ENCODE measurements at regions not wholly inside any gene's neighbourhood (a gene's known extent, or its start where the extent isn't known, plus 50 kb on each side); places are given as distances from the start of the nearest gene placed in this dataset.

DNA sequence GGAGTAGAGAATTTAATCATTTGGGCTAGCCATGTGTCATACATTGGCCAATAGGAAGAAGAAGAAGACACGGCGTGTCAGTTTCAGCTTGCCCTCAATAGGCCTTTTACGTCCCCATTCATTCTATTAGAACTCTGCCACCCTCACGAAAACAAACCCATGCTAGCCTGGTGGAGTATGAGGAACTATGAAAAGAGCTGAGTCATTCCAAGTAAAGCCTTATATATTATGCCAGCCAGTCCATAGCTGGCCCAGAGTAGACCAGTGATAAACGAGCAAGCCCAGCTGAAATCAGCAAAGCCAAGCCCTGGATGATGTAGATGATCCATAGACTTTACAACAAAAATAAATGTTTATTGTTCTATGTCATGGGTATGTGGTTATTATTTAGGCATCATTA is 895.1 kb downstream of the TLE1 start:
- H3K27me3 Mint-ChIP-seq (ENCODE audit: unreplicated experiment), result no peaks in the 10 kb centered on the region
- H3K4me3 Mint-ChIP-seq (ENCODE audit: unreplicated experiment), result no peak overlapping the region
- peaks cover 4% of the 10 kb centered on the region for H3K36me3 Mint-ChIP-seq (ENCODE audit: unreplicated experiment)
- TF ChIP-seq, protein P1, sequence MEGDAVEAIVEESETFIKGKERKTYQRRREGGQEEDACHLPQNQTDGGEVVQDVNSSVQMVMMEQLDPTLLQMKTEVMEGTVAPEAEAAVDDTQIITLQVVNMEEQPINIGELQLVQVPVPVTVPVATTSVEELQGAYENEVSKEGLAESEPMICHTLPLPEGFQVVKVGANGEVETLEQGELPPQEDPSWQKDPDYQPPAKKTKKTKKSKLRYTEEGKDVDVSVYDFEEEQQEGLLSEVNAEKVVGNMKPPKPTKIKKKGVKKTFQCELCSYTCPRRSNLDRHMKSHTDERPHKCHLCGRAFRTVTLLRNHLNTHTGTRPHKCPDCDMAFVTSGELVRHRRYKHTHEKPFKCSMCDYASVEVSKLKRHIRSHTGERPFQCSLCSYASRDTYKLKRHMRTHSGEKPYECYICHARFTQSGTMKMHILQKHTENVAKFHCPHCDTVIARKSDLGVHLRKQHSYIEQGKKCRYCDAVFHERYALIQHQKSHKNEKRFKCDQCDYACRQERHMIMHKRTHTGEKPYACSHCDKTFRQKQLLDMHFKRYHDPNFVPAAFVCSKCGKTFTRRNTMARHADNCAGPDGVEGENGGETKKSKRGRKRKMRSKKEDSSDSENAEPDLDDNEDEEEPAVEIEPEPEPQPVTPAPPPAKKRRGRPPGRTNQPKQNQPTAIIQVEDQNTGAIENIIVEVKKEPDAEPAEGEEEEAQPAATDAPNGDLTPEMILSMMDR (IDR thresholded peaks at IDR 0.05; ENCODE audit: partially characterized antibody, unreplicated experiment), result no peak
- no peak overlapping the region for H3K27ac Mint-ChIP-seq (ENCODE audit: unreplicated experiment)
- peaks cover 33% of the 10 kb centered on the region for H3K4me1 Mint-ChIP-seq (ENCODE audit: low read depth, unreplicated experiment)
- DNase-seq, result no peak
- no peaks in the 10 kb centered on the region for H3K9me3 Mint-ChIP-seq (ENCODE audit: unreplicated experiment)

DNA sequence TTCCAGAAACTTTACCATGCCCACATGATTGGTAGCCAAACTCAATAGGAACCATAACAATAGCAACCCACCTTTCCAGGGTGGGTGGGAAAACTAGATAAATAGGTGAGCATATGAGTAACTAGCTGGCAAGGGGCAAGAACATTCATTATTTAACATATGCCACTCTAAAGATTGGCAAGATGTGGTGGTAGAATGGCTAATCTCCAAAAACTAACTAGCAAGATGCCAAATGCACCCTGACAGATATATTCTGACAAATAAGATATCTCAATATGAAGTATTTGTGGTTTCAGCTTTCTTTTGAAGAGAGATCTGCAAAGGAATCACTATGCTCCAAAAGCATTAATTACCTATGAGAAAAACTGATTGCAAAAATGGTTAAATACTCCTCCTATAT is 895.6 kb downstream of the TLE1 start:
- Mint-ChIP-seq H3K4me3 (ENCODE audit: unreplicated experiment) (no peak overlapping the region), H3K4me1 (ENCODE audit: low read depth, unreplicated experiment) (peaks cover 32% of the 10 kb centered on the region), H3K36me3 (ENCODE audit: unreplicated experiment) (peaks cover 4% of the 10 kb centered on the region), H3K9me3 (ENCODE audit: unreplicated experiment) (no peaks in the 10 kb centered on the region), H3K27me3 (ENCODE audit: unreplicated experiment) (no peaks in the 10 kb centered on the region), H3K27ac (ENCODE audit: unreplicated experiment) (no peak overlapping the region)
- TF ChIP-seq, protein P1 (IDR thresholded peaks at IDR 0.05; ENCODE audit: partially characterized antibody, unreplicated experiment), result no peak
- DNase-seq, result no peak

DNA sequence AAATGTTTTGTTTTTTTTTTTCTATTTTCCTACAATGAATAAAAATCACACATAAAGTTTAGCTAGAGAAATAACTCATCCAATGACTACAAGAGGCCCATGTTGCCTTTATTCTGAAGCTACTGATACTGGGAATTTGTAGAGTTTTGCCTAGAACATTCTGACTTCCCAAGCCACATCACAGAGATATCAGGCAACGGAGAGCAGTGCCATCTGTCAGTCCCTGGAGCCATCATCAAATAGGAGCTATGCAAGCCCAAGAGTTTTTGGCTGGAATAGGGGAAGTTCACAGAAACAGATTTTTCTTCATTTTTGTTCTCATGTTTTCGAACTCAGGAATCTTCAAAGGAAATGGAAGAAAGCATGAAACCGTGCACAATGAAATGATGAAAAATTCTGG is 896.6 kb downstream of the TLE1 start:
- Mint-ChIP-seq H3K36me3 (ENCODE audit: unreplicated experiment) (peaks cover 4% of the 10 kb centered on the region), H3K27me3 (ENCODE audit: unreplicated experiment) (no peaks in the 10 kb centered on the region), H3K4me3 (ENCODE audit: unreplicated experiment) (no peak overlapping the region), H3K4me1 (ENCODE audit: low read depth, unreplicated experiment) (peaks cover 24% of the 10 kb centered on the region), H3K9me3 (ENCODE audit: unreplicated experiment) (no peaks in the 10 kb centered on the region), H3K27ac (ENCODE audit: unreplicated experiment) (peak overlapping the region; percentile 9)
- TF ChIP-seq, protein P1 (IDR thresholded peaks at IDR 0.05; ENCODE audit: partially characterized antibody, unreplicated experiment), result no peak
- DNase-seq, result no peak

DNA sequence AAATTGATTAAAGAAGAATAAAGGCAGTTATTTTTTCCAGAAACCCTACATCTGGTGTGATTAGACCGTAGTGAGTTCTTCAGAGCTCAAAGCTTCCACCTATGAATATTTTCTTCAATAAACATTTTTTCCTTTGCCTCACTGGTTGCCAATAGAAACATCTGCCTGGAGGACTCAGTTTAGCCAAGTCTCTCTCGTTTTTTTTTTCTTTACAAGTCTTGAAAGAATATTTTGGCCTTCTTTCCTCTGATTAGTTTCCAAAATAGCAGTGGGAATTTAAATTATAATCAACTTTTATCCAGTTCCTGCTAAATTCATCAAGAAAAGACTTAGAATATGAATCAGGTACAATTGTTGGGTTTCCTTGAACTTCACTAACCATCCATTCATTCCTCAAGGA is 897.5 kb downstream of the TLE1 start:
- no peak overlapping the region for H3K4me3 Mint-ChIP-seq (ENCODE audit: unreplicated experiment)
- H3K9me3 Mint-ChIP-seq (ENCODE audit: unreplicated experiment), result no peaks in the 10 kb centered on the region
- H3K4me1 Mint-ChIP-seq (ENCODE audit: low read depth, unreplicated experiment), result peaks cover 15% of the 10 kb centered on the region
- no peak for DNase-seq
- H3K27me3 Mint-ChIP-seq (ENCODE audit: unreplicated experiment), result no peaks in the 10 kb centered on the region
- TF ChIP-seq, protein P1 (IDR thresholded peaks at IDR 0.05; ENCODE audit: partially characterized antibody, unreplicated experiment), result no peak
- peaks cover 4% of the 10 kb centered on the region for H3K36me3 Mint-ChIP-seq (ENCODE audit: unreplicated experiment)
- no peak overlapping the region for H3K27ac Mint-ChIP-seq (ENCODE audit: unreplicated experiment)

DNA sequence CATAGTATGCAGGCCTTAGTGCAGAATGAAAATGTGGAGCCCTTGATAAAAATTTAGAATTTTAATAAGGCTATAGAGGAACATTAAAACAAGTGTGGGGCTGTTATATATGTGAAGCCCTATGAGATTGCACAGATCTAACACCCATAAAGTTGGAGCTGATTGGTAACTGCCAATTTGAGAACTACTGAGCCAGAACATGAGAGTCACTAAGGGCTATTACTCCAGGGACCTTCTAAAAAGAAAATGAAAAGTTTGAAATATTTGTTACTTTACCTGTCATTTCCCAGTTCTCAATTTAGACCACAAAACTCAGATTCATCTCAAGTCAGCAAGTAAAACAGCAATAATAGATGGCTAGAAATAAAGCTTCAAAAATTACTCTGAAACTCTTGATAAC is 898.6 kb downstream of the TLE1 start:
- Mint-ChIP-seq H3K27me3 (ENCODE audit: unreplicated experiment) (no peaks in the 10 kb centered on the region), H3K4me1 (ENCODE audit: low read depth, unreplicated experiment) (peaks cover 10% of the 10 kb centered on the region), H3K9me3 (ENCODE audit: unreplicated experiment) (no peaks in the 10 kb centered on the region), H3K27ac (ENCODE audit: unreplicated experiment) (no peak overlapping the region), H3K36me3 (ENCODE audit: unreplicated experiment) (peaks cover 4% of the 10 kb centered on the region), H3K4me3 (ENCODE audit: unreplicated experiment) (no peak overlapping the region)
- TF ChIP-seq, protein P1 (IDR thresholded peaks at IDR 0.05; ENCODE audit: partially characterized antibody, unreplicated experiment), result no peak
- no peak for DNase-seq
